ENCODE measurements at regions not wholly inside any gene's neighbourhood (a gene's known extent, or its start where the extent isn't known, plus 50 kb on each side); places are given as distances from the start of the nearest gene placed in this dataset.

DNA sequence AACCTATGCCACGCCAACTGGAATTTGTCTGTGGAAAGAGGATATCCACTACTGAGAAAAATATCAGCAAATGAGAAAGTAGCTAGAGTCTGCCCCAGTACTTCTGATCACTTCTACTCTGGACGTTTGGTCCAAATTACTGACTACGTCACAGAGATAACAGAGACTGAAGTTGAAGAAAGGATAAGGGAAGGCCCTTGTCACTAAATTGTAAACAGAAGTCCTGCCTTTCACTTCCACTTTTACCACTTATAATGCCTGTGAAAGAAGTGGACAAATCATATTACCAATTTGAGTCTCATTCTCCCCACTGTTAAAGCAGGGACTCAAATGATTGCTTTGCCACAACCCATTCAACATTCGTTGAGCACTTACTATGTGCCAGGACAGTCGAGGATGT, 173.9 kb upstream of the ERBB4 start:
- TF ChIP-seq POLR2A (IDR thresholded peaks at IDR 0.05), result no peak
- TF ChIP-seq, protein P1, sequence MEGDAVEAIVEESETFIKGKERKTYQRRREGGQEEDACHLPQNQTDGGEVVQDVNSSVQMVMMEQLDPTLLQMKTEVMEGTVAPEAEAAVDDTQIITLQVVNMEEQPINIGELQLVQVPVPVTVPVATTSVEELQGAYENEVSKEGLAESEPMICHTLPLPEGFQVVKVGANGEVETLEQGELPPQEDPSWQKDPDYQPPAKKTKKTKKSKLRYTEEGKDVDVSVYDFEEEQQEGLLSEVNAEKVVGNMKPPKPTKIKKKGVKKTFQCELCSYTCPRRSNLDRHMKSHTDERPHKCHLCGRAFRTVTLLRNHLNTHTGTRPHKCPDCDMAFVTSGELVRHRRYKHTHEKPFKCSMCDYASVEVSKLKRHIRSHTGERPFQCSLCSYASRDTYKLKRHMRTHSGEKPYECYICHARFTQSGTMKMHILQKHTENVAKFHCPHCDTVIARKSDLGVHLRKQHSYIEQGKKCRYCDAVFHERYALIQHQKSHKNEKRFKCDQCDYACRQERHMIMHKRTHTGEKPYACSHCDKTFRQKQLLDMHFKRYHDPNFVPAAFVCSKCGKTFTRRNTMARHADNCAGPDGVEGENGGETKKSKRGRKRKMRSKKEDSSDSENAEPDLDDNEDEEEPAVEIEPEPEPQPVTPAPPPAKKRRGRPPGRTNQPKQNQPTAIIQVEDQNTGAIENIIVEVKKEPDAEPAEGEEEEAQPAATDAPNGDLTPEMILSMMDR (IDR thresholded peaks at IDR 0.05), result no peak
- intact Hi-C loops (cut with DNase I), result no loop called here
- WGBS, 4 donors, result 54 to 60% (median 57%) methylated on average over 5 of the region's 5 CpGs
- ATAC-seq, result no peak
- no peak overlapping the region for H3K4me3 ChIP-seq
- no peak for DNase-seq
- H3K36me3 ChIP-seq, result no peaks in the 10 kb centered on the region
- H3K4me1 ChIP-seq, result no peaks in the 10 kb centered on the region
- no peak overlapping the region for H3K27ac ChIP-seq
- H3K27me3 ChIP-seq, result no peaks in the 10 kb centered on the region
- no peaks in the 10 kb centered on the region for H3K9me3 ChIP-seq

DNA sequence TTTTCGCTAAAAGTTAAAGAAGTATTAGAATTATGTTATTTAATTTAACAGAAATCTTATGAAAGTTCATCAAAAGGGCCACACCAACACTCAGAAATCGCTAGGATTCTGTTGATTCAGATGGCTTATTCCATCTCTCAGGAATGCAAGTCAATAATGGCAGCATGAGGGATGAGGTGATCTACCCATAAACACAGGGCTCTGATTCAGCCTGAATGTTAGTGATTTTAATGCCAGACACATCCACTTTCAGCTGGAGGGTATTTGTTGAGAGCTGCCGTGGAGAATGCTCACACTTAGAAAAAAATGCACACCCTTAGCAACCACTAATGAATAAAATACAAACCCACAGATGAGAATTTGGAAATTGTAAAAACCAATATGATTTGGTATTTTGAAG, 173.3 kb upstream of the ERBB4 start:
- ATAC-seq (peak in 1 of 4 donors; percentile 29), DNase-seq (no peak)
- 62 to 72% (median 69%) methylated on average over 3 of the region's 3 CpGs for WGBS, 4 donors
- TF ChIP-seq POLR2A (IDR thresholded peaks at IDR 0.05), result no peak
- TF ChIP-seq, protein P1 (IDR thresholded peaks at IDR 0.05), result no peak
- Histone ChIP-seq H3K36me3 (no peaks in the 10 kb centered on the region), H3K4me1 (no peaks in the 10 kb centered on the region), H3K9me3 (no peaks in the 10 kb centered on the region), H3K4me3 (no peak overlapping the region), H3K27ac (no peak overlapping the region), H3K27me3 (no peaks in the 10 kb centered on the region)
- intact Hi-C loops (cut with DNase I), result no loop called here

DNA sequence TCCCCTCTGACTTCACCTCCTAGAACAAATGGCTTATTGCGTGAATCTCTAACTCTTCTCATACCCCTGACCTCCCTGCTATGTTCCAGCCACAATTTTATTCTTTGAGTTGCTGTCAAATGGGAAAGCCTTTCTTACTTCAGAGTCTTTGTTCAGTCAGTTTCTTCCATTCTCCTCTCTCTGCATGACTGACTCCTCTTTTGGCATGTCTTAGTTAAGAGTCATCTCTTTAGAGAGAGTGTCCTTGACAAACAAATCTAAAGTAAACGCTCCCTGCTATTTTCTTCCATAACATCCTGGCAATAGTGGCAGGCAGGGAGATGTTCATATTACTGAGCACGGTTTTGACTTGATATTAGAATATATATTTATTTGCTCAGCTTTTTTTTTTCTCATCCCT, 170.7 kb upstream of the ERBB4 start:
- H3K4me1 ChIP-seq, result no peaks in the 10 kb centered on the region
- H3K9me3 ChIP-seq, result no peaks in the 10 kb centered on the region
- ATAC-seq (no peak), DNase-seq (no peak)
- H3K36me3 ChIP-seq, result no peaks in the 10 kb centered on the region
- no peaks in the 10 kb centered on the region for H3K27me3 ChIP-seq
- WGBS, 4 donors, result 74 to 84% (median 80%) methylated on average over 3 of the region's 3 CpGs
- TF ChIP-seq POLR2A (IDR thresholded peaks at IDR 0.05), result no peak
- TF ChIP-seq, protein P1 (IDR thresholded peaks at IDR 0.05), result no peak
- no peak overlapping the region for H3K27ac ChIP-seq
- no peak overlapping the region for H3K4me3 ChIP-seq
- intact Hi-C loops (cut with DNase I), result no loop called here

DNA sequence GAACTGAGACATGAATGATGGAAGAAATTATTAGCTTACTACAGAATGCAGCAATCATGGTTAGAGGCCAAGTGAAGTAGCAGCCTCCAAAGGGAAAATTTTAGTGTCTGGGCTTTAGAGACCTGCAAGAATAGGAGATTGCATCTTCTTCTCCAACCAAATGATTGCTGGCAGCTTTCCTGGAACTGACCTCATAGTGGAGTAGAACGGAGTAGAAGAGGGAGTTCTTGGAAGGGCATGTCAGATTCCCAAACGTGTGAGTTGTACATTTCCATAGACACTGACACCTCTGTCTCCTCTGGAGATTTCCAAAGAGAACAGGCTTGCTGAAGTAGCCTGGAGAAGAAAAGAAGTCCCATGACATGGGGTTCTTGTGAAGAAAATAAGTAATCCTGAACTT, 169.8 kb upstream of the ERBB4 start:
- no peaks in the 10 kb centered on the region for H3K4me1 ChIP-seq
- H3K9me3 ChIP-seq, result no peaks in the 10 kb centered on the region
- H3K36me3 ChIP-seq, result no peaks in the 10 kb centered on the region
- TF ChIP-seq, protein P1 (IDR thresholded peaks at IDR 0.05), result no peak
- TF ChIP-seq POLR2A (IDR thresholded peaks at IDR 0.05), result no peak
- no peaks in the 10 kb centered on the region for H3K27me3 ChIP-seq
- H3K27ac ChIP-seq, result no peak overlapping the region
- DNase-seq (no peak), ATAC-seq (no peak)
- H3K4me3 ChIP-seq, result no peak overlapping the region
- 28 to 47% (median 37%) methylated on average over 2 of the region's 2 CpGs for WGBS, 4 donors
- intact Hi-C loops (cut with DNase I), result no loop called here
